ENCODE measurements at regions not wholly inside any gene's neighbourhood (a gene's known extent, or its start where the extent isn't known, plus 50 kb on each side); places are given as distances from the start of the nearest gene placed in this dataset.

DNA sequence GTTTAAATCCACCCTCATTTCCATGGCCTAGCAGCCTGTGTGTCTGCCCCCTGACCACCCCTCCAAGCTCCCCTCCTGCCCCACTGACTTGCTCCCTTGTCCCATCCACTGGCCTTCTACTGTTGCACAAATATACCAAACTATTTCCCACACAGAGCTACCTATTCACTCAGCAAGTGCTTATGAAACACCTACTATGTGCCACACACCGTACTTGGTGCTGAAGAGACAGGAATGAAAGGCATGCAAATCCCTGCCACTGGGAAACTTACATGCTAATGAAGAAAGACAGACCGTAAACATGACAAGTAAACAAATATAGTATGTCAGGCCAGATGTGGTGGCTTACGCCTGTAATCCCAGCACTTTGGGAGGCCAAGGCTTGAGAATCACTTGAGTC, 49.9 kb upstream of the CAPZB start:
- intact Hi-C loops (cut with micrococcal nuclease) (no loop called here), dilution Hi-C loops (cut with MboI; ENCODE audit: extremely low pct_ligation_motif_present, low sequenced_read_pairs) (no loop called here)
- BruUV-seq (replicated peaks) = no TSS peak

More for the DNA sequence above, 49.9 kb upstream of the CAPZB start:
- H2AFZ ChIP-seq (ENCODE audit: low read depth, low read length) = no peak overlapping the region
- no peak overlapping the region for H3K9ac ChIP-seq (replicated peaks; ENCODE audit: extremely low read depth, insufficient read depth, low read length)
- no peak for FAIRE-seq
- no peaks in the 10 kb centered on the region for H3K79me2 ChIP-seq (ENCODE audit: control insufficient read depth, insufficient read depth, low read length)
- POLR2A ChIA-PET = no interaction called here
- CTCF ChIA-PET = no interaction called here
- no peaks in the 10 kb centered on the region for H3K4me1 ChIP-seq (ENCODE audit: control insufficient read depth, extremely low read depth, insufficient read depth, low read length)
- no peak overlapping the region for H3K4me2 ChIP-seq (ENCODE audit: insufficient read depth, low read length)
- no peak for DNase-seq (ENCODE audit: low read depth, low spot score)
- H3K27me3 ChIP-seq (ENCODE audit: control insufficient read depth in 2 of 2, insufficient read depth in 2 of 2, low read length in 2 of 2) = no peaks in the 10 kb centered on the region
- no peaks in the 10 kb centered on the region for H4K20me1 ChIP-seq (replicated peaks; ENCODE audit: control insufficient read depth, extremely low read depth, insufficient read depth, low read length)
- H3K9me3 ChIP-seq (replicated peaks; ENCODE audit: control insufficient read depth, insufficient read depth, low read length) = no peaks in the 10 kb centered on the region
- TF ChIP-seq JUN (IDR thresholded peaks at IDR 0.05; ENCODE audit: borderline replicate concordance, insufficient read depth, insufficient read length, low read depth) = no peak
- TF ChIP-seq POLR2A (IDR thresholded peaks at IDR 0.05; ENCODE audit: low read depth, low read length) = no peak
- TF ChIP-seq, protein P1, sequence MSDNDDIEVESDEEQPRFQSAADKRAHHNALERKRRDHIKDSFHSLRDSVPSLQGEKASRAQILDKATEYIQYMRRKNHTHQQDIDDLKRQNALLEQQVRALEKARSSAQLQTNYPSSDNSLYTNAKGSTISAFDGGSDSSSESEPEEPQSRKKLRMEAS (IDR thresholded peaks at IDR 0.05; ENCODE audit: insufficient read depth, insufficient read length) = no peak
- TF ChIP-seq MYC (IDR thresholded peaks at IDR 0.05; ENCODE audit: low read depth, low read length) = no peak
- TF ChIP-seq POLR2AphosphoS5 (IDR thresholded peaks at IDR 0.05; ENCODE audit: insufficient read depth, low read depth, low read length) = no peak
- TF ChIP-seq GATA2 (IDR thresholded peaks at IDR 0.05; ENCODE audit: insufficient read depth, insufficient read length, low read depth, low read length) = no peak
- no peak for TF ChIP-seq EZH2 (IDR thresholded peaks at IDR 0.05; ENCODE audit: borderline replicate concordance, low read depth, low read length, severe bottlenecking)
- TF ChIP-seq FOS (IDR thresholded peaks at IDR 0.05; ENCODE audit: borderline replicate concordance, insufficient read depth, low read length) = no peak
- TF ChIP-seq, protein P2, sequence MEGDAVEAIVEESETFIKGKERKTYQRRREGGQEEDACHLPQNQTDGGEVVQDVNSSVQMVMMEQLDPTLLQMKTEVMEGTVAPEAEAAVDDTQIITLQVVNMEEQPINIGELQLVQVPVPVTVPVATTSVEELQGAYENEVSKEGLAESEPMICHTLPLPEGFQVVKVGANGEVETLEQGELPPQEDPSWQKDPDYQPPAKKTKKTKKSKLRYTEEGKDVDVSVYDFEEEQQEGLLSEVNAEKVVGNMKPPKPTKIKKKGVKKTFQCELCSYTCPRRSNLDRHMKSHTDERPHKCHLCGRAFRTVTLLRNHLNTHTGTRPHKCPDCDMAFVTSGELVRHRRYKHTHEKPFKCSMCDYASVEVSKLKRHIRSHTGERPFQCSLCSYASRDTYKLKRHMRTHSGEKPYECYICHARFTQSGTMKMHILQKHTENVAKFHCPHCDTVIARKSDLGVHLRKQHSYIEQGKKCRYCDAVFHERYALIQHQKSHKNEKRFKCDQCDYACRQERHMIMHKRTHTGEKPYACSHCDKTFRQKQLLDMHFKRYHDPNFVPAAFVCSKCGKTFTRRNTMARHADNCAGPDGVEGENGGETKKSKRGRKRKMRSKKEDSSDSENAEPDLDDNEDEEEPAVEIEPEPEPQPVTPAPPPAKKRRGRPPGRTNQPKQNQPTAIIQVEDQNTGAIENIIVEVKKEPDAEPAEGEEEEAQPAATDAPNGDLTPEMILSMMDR (IDR thresholded peaks at IDR 0.05; ENCODE audit: extremely low read depth in 1 of 2, insufficient read depth in 1 of 2, low read depth in 1 of 2, low read length in 2 of 2) = no peak
- no peak overlapping the region for H3K4me3 ChIP-seq (replicated peaks in 1 of 3; ENCODE audit: insufficient read depth in 1 of 3, low read depth in 1 of 3, low read length in 3 of 3)
- H3K36me3 ChIP-seq (ENCODE audit: control insufficient read depth in 2 of 2, extremely low read depth in 1 of 2, insufficient read depth in 2 of 2, low read length in 2 of 2) = no peaks in the 10 kb centered on the region
- H3K9me1 ChIP-seq (replicated peaks; ENCODE audit: control insufficient read depth, extremely low read depth, insufficient read depth, low read length) = no peaks in the 10 kb centered on the region
- no peak overlapping the region for H3K27ac ChIP-seq (ENCODE audit: insufficient read depth, low read depth, low read length)
